HG03135 (cell line): ENCODE measurements at regions not wholly inside any gene's neighbourhood (a gene's known extent, or its start where the extent isn't known, plus 50 kb on each side); places are given as distances from the start of the nearest gene placed in this dataset.
"Not testable (repeated sequence)": the region's sequence is repeated elsewhere in the genome, so short reads cannot be mapped to it uniquely, and the experiment has no call there.

Source experiments
- ATAC-seq: cut with Tn5 transposase; IDR thresholded peaks from one replicate; pipeline ENCODE4 v1.9.1; 2021; ENCODE audit warnings: mild to moderate bottlenecking, moderate library complexity; ENCODE audit not compliant: unreplicated experiment

GRCh38 chr5:23451156-23451555 is 56.3 kb upstream of the PRDM9 start:
- ATAC-seq: no peak

- no peak for ATAC-seq
These were observed 57.2 kb upstream of the PRDM9 start for GRCh38 chr5:23450187-23450586.

- no peak for ATAC-seq
These were observed 58.8 kb upstream of the PRDM9 start for GRCh38 chr5:23448627-23449026.

GRCh38 chr5:23446424-23446823 is 61.0 kb upstream of the PRDM9 start:
- no peak for ATAC-seq

- no peak for ATAC-seq
These were observed 61.8 kb upstream of the PRDM9 start for GRCh38 chr5:23445573-23445972.

- ATAC-seq: no peak
These were observed 66.7 kb upstream of the PRDM9 start for GRCh38 chr5:23440703-23441102.

GRCh38 chr5:23437011-23437410 is 70.4 kb upstream of the PRDM9 start:
- ATAC-seq: no peak

- ATAC-seq: no peak
These were observed 73.7 kb upstream of the PRDM9 start for GRCh38 chr5:23433534-23434315.

- ATAC-seq: no peak
These were observed 78.7 kb upstream of the PRDM9 start for GRCh38 chr5:23428705-23429104.

GRCh38 chr5:23420214-23420613 is 87.2 kb upstream of the PRDM9 start:
- not testable (repeated sequence) for ATAC-seq

- ATAC-seq: no peak
These were observed 88.3 kb upstream of the PRDM9 start for GRCh38 chr5:23419115-23419514.

- ATAC-seq: no peak
These were observed 94.9 kb upstream of the PRDM9 start for GRCh38 chr5:23412515-23412914.

- ATAC-seq: no peak
These were observed 95.4 kb upstream of the PRDM9 start for GRCh38 chr5:23411994-23412393.

- ATAC-seq: no peak
These were observed 96.2 kb upstream of the PRDM9 start for GRCh38 chr5:23411200-23411599.

GRCh38 chr5:23410775-23411174 is 96.6 kb upstream of the PRDM9 start:
- ATAC-seq: not testable (repeated sequence)

- ATAC-seq: no peak
These were observed 101.9 kb upstream of the PRDM9 start for GRCh38 chr5:23405316-23406068.

- no peak for ATAC-seq
These were observed 104.8 kb upstream of the PRDM9 start for GRCh38 chr5:23402585-23402984.

- ATAC-seq: no peak
These were observed 106.5 kb upstream of the PRDM9 start for GRCh38 chr5:23400951-23401350.

GRCh38 chr5:23396346-23396745 is 111.1 kb upstream of the PRDM9 start:
- no peak for ATAC-seq

- ATAC-seq: no peak
These were observed 117.9 kb upstream of the PRDM9 start for GRCh38 chr5:23389291-23390101.

GRCh38 chr5:23385036-23385435 is 122.4 kb upstream of the PRDM9 start:
- no peak for ATAC-seq
